ENCODE measurements at regions not wholly inside any gene's neighbourhood (a gene's known extent, or its start where the extent isn't known, plus 50 kb on each side); places are given as distances from the start of the nearest gene placed in this dataset.
"Not testable (repeated sequence)": the region's sequence is repeated elsewhere in the genome, so short reads cannot be mapped to it uniquely, and the experiment has no call there.

DNA sequence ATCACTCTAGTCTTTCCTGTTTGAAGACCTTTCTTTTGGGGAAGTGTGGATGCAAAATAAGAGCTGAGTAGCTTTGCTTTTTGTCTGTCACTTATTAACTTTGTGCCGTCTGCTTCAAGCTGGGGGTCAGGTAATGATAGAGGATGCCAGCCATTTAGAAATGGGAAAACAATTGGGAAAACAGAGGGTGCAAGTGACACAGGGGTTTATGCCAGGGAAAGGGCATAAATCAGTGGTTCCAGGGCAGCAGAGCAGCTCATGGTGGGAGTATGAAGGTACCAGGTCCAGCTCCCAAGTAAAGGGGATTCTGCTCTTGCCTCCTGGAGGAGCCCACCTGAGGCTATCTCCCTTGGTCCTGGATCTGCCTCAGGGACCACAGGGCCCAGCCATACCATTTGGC lies 91.9 kb upstream of the GPR50 start:
- no peaks in the 10 kb centered on the region for H3K27me3 ChIP-seq (ENCODE audit: insufficient read depth, poor library complexity, severe bottlenecking)
- no peak for DNase-seq (ENCODE audit: low spot score)
- no peaks in the 10 kb centered on the region for H3K4me1 ChIP-seq (ENCODE audit: insufficient read depth, poor library complexity, severe bottlenecking)
- H3K36me3 ChIP-seq (ENCODE audit: low read depth) = no peaks in the 10 kb centered on the region
- TF ChIP-seq, protein P1, sequence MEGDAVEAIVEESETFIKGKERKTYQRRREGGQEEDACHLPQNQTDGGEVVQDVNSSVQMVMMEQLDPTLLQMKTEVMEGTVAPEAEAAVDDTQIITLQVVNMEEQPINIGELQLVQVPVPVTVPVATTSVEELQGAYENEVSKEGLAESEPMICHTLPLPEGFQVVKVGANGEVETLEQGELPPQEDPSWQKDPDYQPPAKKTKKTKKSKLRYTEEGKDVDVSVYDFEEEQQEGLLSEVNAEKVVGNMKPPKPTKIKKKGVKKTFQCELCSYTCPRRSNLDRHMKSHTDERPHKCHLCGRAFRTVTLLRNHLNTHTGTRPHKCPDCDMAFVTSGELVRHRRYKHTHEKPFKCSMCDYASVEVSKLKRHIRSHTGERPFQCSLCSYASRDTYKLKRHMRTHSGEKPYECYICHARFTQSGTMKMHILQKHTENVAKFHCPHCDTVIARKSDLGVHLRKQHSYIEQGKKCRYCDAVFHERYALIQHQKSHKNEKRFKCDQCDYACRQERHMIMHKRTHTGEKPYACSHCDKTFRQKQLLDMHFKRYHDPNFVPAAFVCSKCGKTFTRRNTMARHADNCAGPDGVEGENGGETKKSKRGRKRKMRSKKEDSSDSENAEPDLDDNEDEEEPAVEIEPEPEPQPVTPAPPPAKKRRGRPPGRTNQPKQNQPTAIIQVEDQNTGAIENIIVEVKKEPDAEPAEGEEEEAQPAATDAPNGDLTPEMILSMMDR (IDR thresholded peaks at IDR 0.05; ENCODE audit: poor library complexity, severe bottlenecking) = no peak
- H3K4me3 ChIP-seq (ENCODE audit: severe bottlenecking) = no peak overlapping the region
- no peak for ATAC-seq (ENCODE audit: low read depth)
- no peaks in the 10 kb centered on the region for H3K9me3 ChIP-seq (ENCODE audit: severe bottlenecking)
- H3K27ac ChIP-seq (ENCODE audit: poor library complexity, severe bottlenecking) = no peak overlapping the region

DNA sequence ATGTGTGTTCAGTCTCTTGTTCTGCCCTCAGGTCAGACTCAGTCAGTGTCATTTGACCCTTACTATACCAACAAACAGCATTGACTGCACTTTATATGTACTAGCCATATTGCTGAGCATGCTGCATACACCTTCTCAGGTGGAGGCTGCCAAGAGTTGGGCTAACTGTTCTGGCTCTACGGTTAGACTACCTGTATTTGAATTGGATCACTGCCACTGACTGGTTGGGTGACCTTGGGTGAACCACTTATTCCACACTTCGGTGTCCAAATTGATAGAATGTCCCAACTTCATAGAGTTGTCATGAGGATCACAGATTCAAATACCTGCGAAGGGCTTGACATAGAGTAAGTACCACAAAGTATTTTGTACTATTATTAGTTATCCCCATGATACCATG lies 91.2 kb upstream of the GPR50 start:
- DNase-seq (ENCODE audit: low spot score) = no peak
- H3K4me1 ChIP-seq (ENCODE audit: insufficient read depth, poor library complexity, severe bottlenecking) = no peaks in the 10 kb centered on the region
- H3K9me3 ChIP-seq (ENCODE audit: severe bottlenecking) = no peaks in the 10 kb centered on the region
- no peaks in the 10 kb centered on the region for H3K36me3 ChIP-seq (ENCODE audit: low read depth)
- TF ChIP-seq, protein P1 (IDR thresholded peaks at IDR 0.05; ENCODE audit: poor library complexity, severe bottlenecking) = no peak
- no peaks in the 10 kb centered on the region for H3K27me3 ChIP-seq (ENCODE audit: insufficient read depth, poor library complexity, severe bottlenecking)
- no peak overlapping the region for H3K27ac ChIP-seq (ENCODE audit: poor library complexity, severe bottlenecking)
- H3K4me3 ChIP-seq (ENCODE audit: severe bottlenecking) = no peak overlapping the region
- no peak for ATAC-seq (ENCODE audit: low read depth)

DNA sequence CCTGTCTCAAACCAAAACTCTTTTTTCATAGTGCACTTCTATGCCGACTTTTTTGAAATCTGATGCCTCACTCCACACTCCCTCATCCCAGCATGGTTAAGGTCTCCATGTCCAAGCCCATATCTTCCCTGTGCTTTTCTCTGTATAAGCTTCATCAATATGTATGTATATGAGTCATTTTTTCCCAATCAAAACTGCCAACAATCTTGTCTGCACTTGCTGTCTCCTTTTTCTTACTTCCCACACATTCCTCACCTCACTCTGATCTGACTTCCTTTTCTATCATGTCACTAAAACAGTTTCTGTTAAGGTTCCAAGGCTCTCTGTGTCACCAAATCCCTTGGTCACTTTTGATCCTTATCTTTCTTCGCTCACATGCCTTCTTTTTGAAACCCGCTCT lies 88.2 kb upstream of the GPR50 start:
- no peaks in the 10 kb centered on the region for H3K27me3 ChIP-seq (ENCODE audit: insufficient read depth, poor library complexity, severe bottlenecking)
- no peak for ATAC-seq (ENCODE audit: low read depth)
- no peaks in the 10 kb centered on the region for H3K9me3 ChIP-seq (ENCODE audit: severe bottlenecking)

GRCh38 chrX:151099001-151099400 lies 77.4 kb upstream of the GPR50 start:
- DNase-seq (ENCODE audit: low spot score) = no peak
- no peaks in the 10 kb centered on the region for H3K9me3 ChIP-seq (ENCODE audit: severe bottlenecking)
- no peak overlapping the region for H3K27ac ChIP-seq (ENCODE audit: poor library complexity, severe bottlenecking)
- no peaks in the 10 kb centered on the region for H3K27me3 ChIP-seq (ENCODE audit: insufficient read depth, poor library complexity, severe bottlenecking)
- H3K36me3 ChIP-seq (ENCODE audit: low read depth) = no peaks in the 10 kb centered on the region
- H3K4me3 ChIP-seq (ENCODE audit: severe bottlenecking) = no peak overlapping the region
- TF ChIP-seq, protein P1 (IDR thresholded peaks at IDR 0.05; ENCODE audit: poor library complexity, severe bottlenecking) = no peak
- ATAC-seq (ENCODE audit: low read depth) = no peak
- no peaks in the 10 kb centered on the region for H3K4me1 ChIP-seq (ENCODE audit: insufficient read depth, poor library complexity, severe bottlenecking)

More for the DNA sequence above, 88.2 kb upstream of the GPR50 start:
- TF ChIP-seq, protein P1 (IDR thresholded peaks at IDR 0.05; ENCODE audit: poor library complexity, severe bottlenecking) = no peak
- Histone ChIP-seq H3K4me3 (ENCODE audit: severe bottlenecking) (no peak overlapping the region), H3K36me3 (ENCODE audit: low read depth) (no peaks in the 10 kb centered on the region), H3K4me1 (ENCODE audit: insufficient read depth, poor library complexity, severe bottlenecking) (no peaks in the 10 kb centered on the region), H3K27ac (ENCODE audit: poor library complexity, severe bottlenecking) (no peak overlapping the region)
- no peak for DNase-seq (ENCODE audit: low spot score)

DNA sequence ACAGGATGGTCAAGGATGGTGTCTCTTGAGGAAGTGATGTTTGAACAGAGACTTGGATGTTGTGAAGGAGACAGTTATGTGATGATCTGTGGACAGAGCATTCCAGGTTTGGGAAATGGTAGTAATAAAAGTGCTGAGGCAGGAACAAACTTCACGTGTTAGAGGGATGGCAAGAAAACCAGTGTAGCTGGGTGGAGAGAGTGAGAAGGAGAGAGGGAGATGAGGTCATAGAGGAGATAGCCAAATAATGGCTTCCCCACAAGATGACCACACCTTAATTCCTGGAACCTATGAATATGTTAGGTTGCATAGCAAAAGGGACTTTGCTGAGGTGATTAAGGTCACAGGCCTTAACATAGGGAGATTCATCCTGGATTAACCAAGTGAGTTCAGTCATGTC lies 75.6 kb upstream of the GPR50 start:
- no peaks in the 10 kb centered on the region for H3K9me3 ChIP-seq (ENCODE audit: severe bottlenecking)
- H3K4me3 ChIP-seq (ENCODE audit: severe bottlenecking) = no peak overlapping the region
- DNase-seq (ENCODE audit: low spot score) = no peak
- ATAC-seq (ENCODE audit: low read depth) = no peak
- H3K27ac ChIP-seq (ENCODE audit: poor library complexity, severe bottlenecking) = no peak overlapping the region
- no peaks in the 10 kb centered on the region for H3K36me3 ChIP-seq (ENCODE audit: low read depth)
- no peaks in the 10 kb centered on the region for H3K27me3 ChIP-seq (ENCODE audit: insufficient read depth, poor library complexity, severe bottlenecking)
- no peaks in the 10 kb centered on the region for H3K4me1 ChIP-seq (ENCODE audit: insufficient read depth, poor library complexity, severe bottlenecking)
- TF ChIP-seq, protein P1 (IDR thresholded peaks at IDR 0.05; ENCODE audit: poor library complexity, severe bottlenecking) = no peak

DNA sequence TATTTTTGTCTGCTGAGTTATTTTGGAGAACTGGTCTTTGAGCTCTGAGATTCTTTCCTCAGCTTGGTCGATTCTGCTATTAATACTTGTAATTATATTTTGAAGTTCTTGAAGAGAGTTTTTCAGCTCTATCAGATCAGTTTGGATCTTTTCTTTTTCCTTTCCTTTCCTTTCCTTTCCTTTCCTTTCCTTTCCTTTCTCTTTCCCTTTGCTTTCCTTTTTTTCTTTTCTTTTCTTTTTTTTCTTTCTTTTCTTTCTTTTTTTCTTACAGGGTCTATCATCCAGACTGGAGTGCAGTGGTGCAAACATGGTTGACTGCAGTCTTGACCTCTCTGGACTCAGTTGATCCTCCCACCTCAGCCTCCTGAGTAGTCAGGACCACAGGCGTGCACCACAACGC lies 63.2 kb upstream of the GPR50 start:
- DNase-seq (ENCODE audit: low spot score); H3K36me3 ChIP-seq (ENCODE audit: low read depth); H3K4me3 ChIP-seq (ENCODE audit: severe bottlenecking); H3K27ac ChIP-seq (ENCODE audit: poor library complexity, severe bottlenecking); H3K4me1 ChIP-seq (ENCODE audit: insufficient read depth, poor library complexity, severe bottlenecking); H3K27me3 ChIP-seq (ENCODE audit: insufficient read depth, poor library complexity, severe bottlenecking); ATAC-seq (ENCODE audit: low read depth); H3K9me3 ChIP-seq (ENCODE audit: severe bottlenecking): not testable (repeated sequence)

All from RWPE2 (cell line).